ENCODE measurements at regions not wholly inside any gene's neighbourhood (a gene's known extent, or its start where the extent isn't known, plus 50 kb on each side); places are given as distances from the start of the nearest gene placed in this dataset.

DNA sequence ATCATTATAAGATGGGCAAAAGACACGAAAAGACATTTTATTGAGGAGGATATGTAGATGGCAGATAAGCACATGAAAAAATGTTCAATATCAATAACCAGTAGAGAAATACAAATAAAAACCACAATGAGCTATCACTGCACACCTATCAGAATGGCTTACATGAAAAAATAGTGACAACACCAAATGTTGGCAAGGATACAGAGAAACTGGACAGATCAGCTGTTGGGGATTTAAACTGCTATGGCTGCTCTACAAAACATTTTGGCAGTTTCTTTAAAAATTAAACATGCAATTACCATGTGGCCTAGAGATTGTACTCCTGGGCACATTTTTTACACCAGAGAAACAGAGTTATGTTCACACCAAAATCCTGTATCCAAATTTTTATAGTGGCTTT is 172.7 kb upstream of the TENT5A start:
- no peak for TF ChIP-seq CTCF (IDR thresholded peaks at IDR 0.05)
- no peak for ATAC-seq (ENCODE audit: low FRiP score)

DNA sequence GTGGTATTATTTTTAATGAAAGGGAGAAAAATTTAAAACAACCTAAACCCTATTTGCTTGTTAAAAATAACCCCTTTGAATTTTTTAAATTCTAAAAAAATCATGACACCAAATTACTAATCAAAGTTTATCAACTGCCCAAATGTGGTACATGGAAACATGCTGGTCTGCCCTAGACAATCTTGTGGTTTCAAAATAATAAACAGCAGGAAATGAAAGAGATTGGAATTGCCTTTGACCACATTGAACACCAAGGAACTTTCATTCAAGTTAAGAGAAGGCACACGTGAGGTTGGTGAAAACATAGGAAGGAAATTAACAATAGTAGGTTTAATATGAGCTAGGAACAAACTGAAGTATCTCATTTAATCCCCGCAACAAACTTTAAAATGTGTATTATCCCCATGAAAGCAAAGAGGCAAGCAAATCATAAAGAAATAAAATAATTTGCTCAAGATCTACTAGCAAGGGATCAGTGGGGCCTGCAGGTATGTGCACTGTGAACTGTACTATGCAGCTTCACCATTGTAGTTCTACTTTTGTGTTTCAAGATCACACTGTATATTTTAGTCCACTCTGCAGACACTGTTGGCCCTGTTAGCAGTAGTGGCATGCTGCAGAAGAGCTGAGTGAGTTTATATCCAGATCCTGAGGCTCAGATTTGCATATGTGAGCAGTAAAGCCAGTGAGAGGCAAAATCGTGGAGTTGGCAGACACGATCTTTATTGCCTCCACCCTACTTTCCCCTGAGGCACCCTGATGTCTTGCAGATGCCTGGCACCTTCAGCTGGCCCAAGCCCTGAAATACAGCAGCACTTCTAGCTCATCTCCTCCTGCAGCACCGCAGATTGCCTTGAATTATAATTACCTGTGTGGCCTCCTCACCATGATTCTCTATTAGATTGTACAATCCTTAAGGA is 157.8 kb upstream of the TENT5A start:
- no peak for ATAC-seq (ENCODE audit: low FRiP score)
- TF ChIP-seq CTCF (IDR thresholded peaks at IDR 0.05), result no peak

More for the DNA sequence above, 172.7 kb upstream of the TENT5A start:
- DNase-seq (ENCODE audit: low spot score), result no peak

DNA sequence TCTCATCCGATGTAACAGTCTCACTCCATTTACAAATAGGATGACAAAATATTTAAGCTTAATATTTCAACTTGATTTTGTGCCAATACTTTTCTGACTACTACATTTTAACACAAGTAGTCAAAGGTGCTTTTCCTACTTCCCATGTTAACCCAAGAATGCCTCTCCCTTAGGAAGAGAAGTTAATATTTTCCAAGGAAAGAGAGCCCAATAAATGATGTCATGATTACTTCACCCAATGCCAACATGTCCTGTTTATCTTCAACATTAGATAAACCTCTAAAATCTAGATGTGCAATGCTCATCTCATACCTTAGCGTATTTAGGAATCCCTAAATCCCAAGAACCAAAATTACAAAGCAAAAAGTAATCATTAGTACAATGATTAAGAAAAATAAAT is 156.7 kb upstream of the TENT5A start:
- ATAC-seq (ENCODE audit: low FRiP score) (no peak), DNase-seq (ENCODE audit: low spot score) (no peak)
- no peak for TF ChIP-seq CTCF (IDR thresholded peaks at IDR 0.05)

More for the DNA sequence above, 157.8 kb upstream of the TENT5A start:
- DNase-seq (ENCODE audit: low spot score), result no peak

DNA sequence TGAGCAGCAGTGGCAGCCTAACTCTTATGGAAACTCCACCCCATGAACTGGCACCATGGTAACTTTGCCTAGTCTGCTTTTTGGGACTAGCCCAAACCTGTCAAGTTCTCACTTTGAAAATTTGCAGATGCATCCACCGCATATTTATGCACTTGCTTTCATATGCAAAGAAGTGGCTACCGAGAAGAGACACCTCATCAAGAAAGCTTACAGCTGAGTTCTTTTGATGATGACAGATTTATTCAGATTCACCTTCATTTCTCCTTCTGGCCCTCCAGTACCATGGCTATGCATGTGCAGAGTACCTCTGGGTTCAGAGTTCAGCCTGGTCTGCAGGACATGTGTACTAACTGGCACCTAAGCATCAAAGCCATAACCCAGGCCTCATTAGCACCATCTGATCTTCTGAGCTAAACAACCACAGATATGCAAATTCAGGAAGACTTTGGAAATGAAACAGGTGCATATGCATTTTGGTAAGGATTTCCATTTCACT is 154.3 kb upstream of the TENT5A start:
- TF ChIP-seq CTCF (IDR thresholded peaks at IDR 0.05), result no peak
- ATAC-seq (ENCODE audit: low FRiP score) (no peak), DNase-seq (ENCODE audit: low spot score) (no peak)

DNA sequence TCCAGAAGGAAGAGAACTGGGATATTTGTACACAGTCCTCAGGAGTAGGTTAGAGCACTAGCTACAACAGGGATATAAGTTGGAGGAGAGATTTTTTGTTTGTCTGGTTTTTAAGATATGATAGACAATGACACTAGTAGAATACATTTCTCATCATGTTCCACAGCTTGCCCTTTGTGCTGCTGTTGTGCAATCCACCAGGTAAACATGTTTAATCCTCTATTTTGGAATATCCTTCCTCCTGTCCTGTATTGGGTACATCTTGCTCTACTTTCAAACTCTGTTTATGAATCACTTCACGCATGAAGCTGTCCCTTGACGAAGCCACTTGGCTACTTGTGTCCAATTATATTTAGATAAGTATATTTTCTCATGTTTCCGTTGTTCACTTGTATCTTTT is 153.6 kb upstream of the TENT5A start:
- ATAC-seq (ENCODE audit: low FRiP score), result no peak
- no peak for DNase-seq (ENCODE audit: low spot score)
- TF ChIP-seq CTCF (IDR thresholded peaks at IDR 0.05), result no peak

GRCh38 chr6:81901551-81901966 is 149.1 kb upstream of the TENT5A start:
- no peak for TF ChIP-seq CTCF (IDR thresholded peaks at IDR 0.05)
- DNase-seq (ENCODE audit: low spot score) (no peak), ATAC-seq (ENCODE audit: low FRiP score) (peak; percentile 32)

- ATAC-seq (ENCODE audit: low FRiP score), result no peak
These were observed 148.1 kb upstream of the TENT5A start for GRCh38 chr6:81900616-81901015.

More at GRCh38 chr6:81900616-81901015, 148.1 kb upstream of the TENT5A start:
- TF ChIP-seq CTCF (IDR thresholded peaks at IDR 0.05), result no peak
- no peak for DNase-seq (ENCODE audit: low spot score)
